HG03135 (cell line): ENCODE measurements at regions not wholly inside any gene's neighbourhood (a gene's known extent, or its start where the extent isn't known, plus 50 kb on each side); places are given as distances from the start of the nearest gene placed in this dataset.

Experiments
- ATAC-seq: cut with Tn5 transposase; IDR thresholded peaks from one replicate; pipeline ENCODE4 v1.9.1; 2021; ENCODE audit warnings: mild to moderate bottlenecking, moderate library complexity; ENCODE audit not compliant: unreplicated experiment

- ATAC-seq: no peak
Measured at GRCh38 chr6:99080191-99080590, 132.4 kb upstream of the FBXL4 start.

GRCh38 chr6:99079058-99079457 lies 131.3 kb upstream of the FBXL4 start:
- no peak for ATAC-seq

GRCh38 chr6:99073223-99073622 lies 125.5 kb upstream of the FBXL4 start:
- no peak for ATAC-seq

GRCh38 chr6:99066044-99066443 lies 118.3 kb upstream of the FBXL4 start:
- ATAC-seq: no peak

- ATAC-seq: no peak
Measured at GRCh38 chr6:99064834-99065233, 117.1 kb upstream of the FBXL4 start.

- no peak for ATAC-seq
Measured at GRCh38 chr6:99036672-99037071, 88.9 kb upstream of the FBXL4 start.

GRCh38 chr6:99032396-99032795 lies 84.7 kb upstream of the FBXL4 start:
- no peak for ATAC-seq

GRCh38 chr6:99031957-99032356 lies 84.2 kb upstream of the FBXL4 start:
- no peak for ATAC-seq

GRCh38 chr6:99030915-99031314 lies 83.2 kb upstream of the FBXL4 start:
- no peak for ATAC-seq

GRCh38 chr6:99026135-99026534 lies 78.4 kb upstream of the FBXL4 start:
- ATAC-seq: no peak

GRCh38 chr6:99024089-99024488 lies 76.3 kb upstream of the FBXL4 start:
- ATAC-seq: no peak

- no peak for ATAC-seq
Measured at GRCh38 chr6:99022039-99022609, 74.4 kb upstream of the FBXL4 start.

- ATAC-seq: no peak
Measured at GRCh38 chr6:99019381-99019780, 71.6 kb upstream of the FBXL4 start.

GRCh38 chr6:99017150-99017549 lies 69.4 kb upstream of the FBXL4 start:
- ATAC-seq: no peak

GRCh38 chr6:99016355-99016754 lies 68.6 kb upstream of the FBXL4 start:
- no peak for ATAC-seq

- no peak for ATAC-seq
Measured at GRCh38 chr6:99014061-99014460, 66.3 kb upstream of the FBXL4 start.

- ATAC-seq: no peak
Measured at GRCh38 chr6:99013661-99014060, 65.9 kb upstream of the FBXL4 start.

GRCh38 chr6:99013145-99013544 lies 65.4 kb upstream of the FBXL4 start:
- no peak for ATAC-seq

- no peak for ATAC-seq
Measured at GRCh38 chr6:99011151-99011550, 63.4 kb upstream of the FBXL4 start.

GRCh38 chr6:99002831-99003230 lies 55.1 kb upstream of the FBXL4 start:
- ATAC-seq: no peak

- no peak for ATAC-seq
Measured at GRCh38 chr6:98998103-98998502, 50.4 kb upstream of the FBXL4 start.
